Suppressor macrophage treated with lipopolysaccharide for 1 hour (primary cell): ENCODE measurements at regions not wholly inside any gene's neighbourhood (a gene's known extent, or its start where the extent isn't known, plus 50 kb on each side); places are given as distances from the start of the nearest gene placed in this dataset.
"Not testable (repeated sequence)": the region's sequence is repeated elsewhere in the genome, so short reads cannot be mapped to it uniquely, and the experiment has no call there.

Source experiments
- DNase-seq, 3 donors: peaks; one replicate each; pipeline ENCODE4 v3.0.0-alpha.2; 2020 to 2022

- no peak for DNase-seq
Observed at GRCh38 chr13:67395577-67395976, 165.4 kb upstream of the PCDH9 start.

GRCh38 chr13:67392014-67392413 lies 161.9 kb upstream of the PCDH9 start:
- no peak for DNase-seq

- DNase-seq = no peak
Observed at GRCh38 chr13:67390462-67391086, 160.4 kb upstream of the PCDH9 start.

GRCh38 chr13:67389171-67389570 lies 159.0 kb upstream of the PCDH9 start:
- no peak for DNase-seq

- not testable (repeated sequence) for DNase-seq
Observed at GRCh38 chr13:67383109-67383757, 153.1 kb upstream of the PCDH9 start.

- no peak for DNase-seq
Observed at GRCh38 chr13:67377919-67378318, 147.8 kb upstream of the PCDH9 start.

- DNase-seq = no peak
Observed at GRCh38 chr13:67374391-67374790, 144.3 kb upstream of the PCDH9 start.

- DNase-seq = no peak
Observed at GRCh38 chr13:67372868-67373464, 142.8 kb upstream of the PCDH9 start.

GRCh38 chr13:67369895-67370660 lies 139.9 kb upstream of the PCDH9 start:
- DNase-seq = no peak

GRCh38 chr13:67367399-67367798 lies 137.3 kb upstream of the PCDH9 start:
- no peak for DNase-seq

- no peak for DNase-seq
Observed at GRCh38 chr13:67366533-67366932, 136.4 kb upstream of the PCDH9 start.

- DNase-seq = no peak
Observed at GRCh38 chr13:67355812-67356476, 125.8 kb upstream of the PCDH9 start.

GRCh38 chr13:67353941-67354340 lies 123.8 kb upstream of the PCDH9 start:
- no peak for DNase-seq

GRCh38 chr13:67353031-67353430 lies 122.9 kb upstream of the PCDH9 start:
- no peak for DNase-seq

GRCh38 chr13:67351909-67352308 lies 121.8 kb upstream of the PCDH9 start:
- no peak for DNase-seq

- no peak for DNase-seq
Observed at GRCh38 chr13:67351114-67351513, 121.0 kb upstream of the PCDH9 start.

GRCh38 chr13:67343777-67344176 lies 113.6 kb upstream of the PCDH9 start:
- no peak for DNase-seq

- DNase-seq = no peak
Observed at GRCh38 chr13:67341406-67341805, 111.3 kb upstream of the PCDH9 start.

GRCh38 chr13:67330149-67330548 lies 100.0 kb upstream of the PCDH9 start:
- DNase-seq = no peak

GRCh38 chr13:67328895-67329294 lies 98.8 kb upstream of the PCDH9 start:
- no peak for DNase-seq

GRCh38 chr13:67318860-67319259 lies 88.7 kb upstream of the PCDH9 start:
- DNase-seq = no peak

GRCh38 chr13:67318398-67318797 lies 88.3 kb upstream of the PCDH9 start:
- no peak for DNase-seq

- DNase-seq = no peak
Observed at GRCh38 chr13:67314405-67314804, 84.3 kb upstream of the PCDH9 start.
